RWPE1 (cell line): ENCODE measurements at regions not wholly inside any gene's neighbourhood (a gene's known extent, or its start where the extent isn't known, plus 50 kb on each side); places are given as distances from the start of the nearest gene placed in this dataset.
A peak's percentile ranks its signal among the peaks of the same experiment; 100 is the strongest.

Experiments used
- CTCF ChIA-PET: fragments of 350-600 bp; sonication (Branson Sonifier 250); formaldehyde crosslinking; extraction: SDS; loops from one replicate; lab custom pipeline; 2021; lab: Yijun Ruan, JAX
- POLR2A ChIA-PET: fragments of 400-600 bp; formaldehyde crosslinking; extraction: SDS; loops from one replicate; lab custom pipeline; 2020; ENCODE audit warnings: antibody characterized with exemption; ENCODE audit not compliant: low non-redundant PET; lab: Yijun Ruan, JAX
- DNase-seq: peaks from one replicate; pipeline ENCODE4 v3.0.0; 2012; ENCODE audit warnings: low spot score
- H3K27ac ChIP-seq: fragments of 450-650 bp; 2 replicates; pipeline ENCODE4 v1.5.1; 2017
- TF ChIP-seq, protein P1 (sequence below): fragments of 450-650 bp; conservative IDR thresholded peaks from 2 replicates; pipeline ENCODE4 v1.5.1; 2017; ENCODE audit warnings: low read depth, mild to moderate bottlenecking

DNA sequence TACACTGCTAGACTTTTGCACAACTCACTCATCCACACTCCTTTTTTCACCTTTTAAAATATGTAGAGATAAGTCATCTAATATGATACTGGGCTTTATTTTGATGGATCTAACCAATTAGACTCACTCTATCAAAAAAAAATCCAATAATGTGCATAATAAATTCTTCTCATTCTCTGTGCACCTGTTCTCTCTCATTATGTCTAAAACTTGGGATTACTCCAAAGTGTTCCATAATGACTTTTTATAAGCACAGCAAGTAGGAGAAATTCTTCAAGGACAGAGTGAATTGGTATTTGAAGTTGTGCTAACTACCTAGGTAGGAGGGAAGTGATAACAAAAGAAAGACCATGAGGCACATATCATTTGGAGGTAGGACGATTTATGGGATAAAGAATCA lies 1438.8 kb downstream of the PCDH7 start:
- CTCF ChIA-PET, result no interaction called here
- TF ChIP-seq, protein P1, sequence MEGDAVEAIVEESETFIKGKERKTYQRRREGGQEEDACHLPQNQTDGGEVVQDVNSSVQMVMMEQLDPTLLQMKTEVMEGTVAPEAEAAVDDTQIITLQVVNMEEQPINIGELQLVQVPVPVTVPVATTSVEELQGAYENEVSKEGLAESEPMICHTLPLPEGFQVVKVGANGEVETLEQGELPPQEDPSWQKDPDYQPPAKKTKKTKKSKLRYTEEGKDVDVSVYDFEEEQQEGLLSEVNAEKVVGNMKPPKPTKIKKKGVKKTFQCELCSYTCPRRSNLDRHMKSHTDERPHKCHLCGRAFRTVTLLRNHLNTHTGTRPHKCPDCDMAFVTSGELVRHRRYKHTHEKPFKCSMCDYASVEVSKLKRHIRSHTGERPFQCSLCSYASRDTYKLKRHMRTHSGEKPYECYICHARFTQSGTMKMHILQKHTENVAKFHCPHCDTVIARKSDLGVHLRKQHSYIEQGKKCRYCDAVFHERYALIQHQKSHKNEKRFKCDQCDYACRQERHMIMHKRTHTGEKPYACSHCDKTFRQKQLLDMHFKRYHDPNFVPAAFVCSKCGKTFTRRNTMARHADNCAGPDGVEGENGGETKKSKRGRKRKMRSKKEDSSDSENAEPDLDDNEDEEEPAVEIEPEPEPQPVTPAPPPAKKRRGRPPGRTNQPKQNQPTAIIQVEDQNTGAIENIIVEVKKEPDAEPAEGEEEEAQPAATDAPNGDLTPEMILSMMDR, result no peak
- H3K27ac ChIP-seq, result no peak overlapping the region
- POLR2A ChIA-PET, result no interaction called here
- no peak for DNase-seq

DNA sequence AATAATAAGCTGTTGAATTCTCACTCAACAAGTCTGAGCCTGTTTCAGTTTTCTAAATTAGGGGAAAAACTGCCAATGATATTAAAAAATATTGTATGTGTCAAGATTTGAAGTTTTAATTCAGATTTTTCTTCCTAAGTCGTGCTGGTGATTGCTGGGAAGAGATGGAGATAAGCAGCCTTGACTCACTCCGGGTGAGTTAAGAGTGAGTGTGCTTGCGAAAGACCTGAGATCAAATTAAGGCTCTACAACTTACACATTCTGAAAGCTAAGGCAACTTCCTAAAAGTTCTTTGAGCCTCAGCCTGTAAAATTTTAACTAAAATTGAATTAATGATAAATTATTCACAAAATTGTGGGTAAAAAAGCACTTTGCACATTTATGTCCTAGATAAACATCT lies 1441.2 kb downstream of the PCDH7 start:
- POLR2A ChIA-PET, result no interaction called here
- TF ChIP-seq, protein P1, result no peak
- DNase-seq, result peak; percentile 9
- CTCF ChIA-PET, result interaction anchor here (0.7 kb wide), 1 partner anchor 13 kb away, joined by 3 read pairs; no protein-coding TSS in a partner anchor
- H3K27ac ChIP-seq, result no peak overlapping the region

DNA sequence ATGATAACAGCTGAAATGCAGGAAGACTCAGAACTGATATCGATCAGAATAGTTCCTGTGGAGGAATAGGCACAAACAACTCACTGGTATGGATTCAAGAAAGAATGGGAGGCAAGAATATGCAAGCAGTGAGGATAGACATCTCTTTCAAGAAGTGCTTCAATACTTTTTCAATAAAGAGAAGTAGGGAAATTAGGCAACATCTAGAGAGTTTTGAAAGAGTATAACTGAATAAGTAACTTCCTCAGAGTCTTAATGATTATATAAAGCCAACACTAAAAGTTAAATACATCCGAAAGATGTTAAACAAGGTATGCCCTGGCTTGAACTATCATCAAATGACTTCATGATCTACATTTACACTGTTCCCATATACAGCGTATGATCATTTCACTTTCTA lies 1443.0 kb downstream of the PCDH7 start:
- TF ChIP-seq, protein P1, result no peak
- CTCF ChIA-PET, result no interaction called here
- POLR2A ChIA-PET, result no interaction called here
- DNase-seq, result no peak
- no peak overlapping the region for H3K27ac ChIP-seq

DNA sequence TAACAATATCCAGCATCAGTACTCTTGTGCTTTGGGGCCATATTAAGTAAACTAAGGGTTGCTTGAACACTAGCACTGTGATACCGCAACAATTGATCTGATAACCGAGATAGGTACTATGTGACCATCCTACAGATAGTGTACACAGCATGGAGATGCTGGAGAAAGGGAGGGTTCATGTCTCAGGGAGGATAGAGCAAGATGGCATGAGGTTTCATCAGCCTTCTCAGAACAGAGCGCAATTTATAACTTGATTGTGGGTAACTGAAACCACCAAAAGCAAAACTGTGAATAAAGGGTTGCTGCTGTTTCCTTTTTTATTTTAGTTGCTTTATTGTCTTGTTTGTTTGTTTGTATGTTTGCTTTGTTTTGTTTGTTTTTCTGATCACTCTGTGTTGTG lies 1449.7 kb downstream of the PCDH7 start:
- ChIA-PET POLR2A (no interaction called here), CTCF (no interaction called here)
- TF ChIP-seq, protein P1, result no peak
- H3K27ac ChIP-seq, result no peak overlapping the region
- no peak for DNase-seq

DNA sequence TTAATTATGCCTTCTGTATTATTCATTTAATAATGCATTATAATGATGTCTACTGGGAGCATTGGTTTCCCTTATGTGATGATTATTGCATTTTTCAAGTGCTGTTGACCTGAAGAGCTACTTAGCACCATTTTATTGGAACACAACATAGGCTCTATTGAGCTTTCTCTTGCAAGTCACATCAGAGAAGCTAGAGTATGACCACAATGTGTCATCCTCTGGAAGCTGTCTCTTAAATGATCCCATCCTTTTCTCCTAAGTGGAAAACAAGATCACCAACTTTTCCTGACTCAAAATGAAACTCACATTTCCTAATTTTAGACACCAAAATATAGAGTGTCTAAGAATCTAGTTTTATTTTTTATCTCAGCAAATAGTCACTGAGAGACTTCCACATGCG lies 1451.9 kb downstream of the PCDH7 start:
- ChIA-PET CTCF (interaction anchor here (0.6 kb wide), 1 partner anchor 1841 kb away, joined by 7 read pairs; no protein-coding TSS in a partner anchor), POLR2A (no interaction called here)
- TF ChIP-seq, protein P1, result no peak
- H3K27ac ChIP-seq, result no peak overlapping the region
- no peak for DNase-seq

DNA sequence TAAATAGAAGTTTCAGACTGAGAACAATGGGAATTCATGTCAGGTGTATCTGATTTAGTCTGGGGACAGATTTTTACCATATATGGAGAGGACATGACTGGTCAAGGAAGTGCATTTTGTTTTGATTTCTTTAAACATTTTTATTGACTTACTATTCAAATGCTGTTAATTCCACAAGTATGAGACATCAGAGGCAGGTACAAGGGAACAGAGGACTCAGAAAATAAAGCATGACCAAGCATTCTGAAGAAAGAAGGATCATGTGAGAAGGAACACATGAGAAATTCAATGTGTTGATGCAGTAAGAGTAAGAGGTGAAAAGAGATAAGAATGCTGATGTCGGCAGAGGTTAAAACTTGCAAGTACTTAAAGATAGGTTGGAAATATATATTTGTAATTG lies 1452.6 kb downstream of the PCDH7 start:
- DNase-seq, result peak; percentile 29
- TF ChIP-seq, protein P1, result no peak
- CTCF ChIA-PET, result no interaction called here
- POLR2A ChIA-PET, result no interaction called here
- H3K27ac ChIP-seq, result no peak overlapping the region
